Raji (cell line): ENCODE measurements at regions not wholly inside any gene's neighbourhood (a gene's known extent, or its start where the extent isn't known, plus 50 kb on each side); places are given as distances from the start of the nearest gene placed in this dataset.

Experiments
- POLR2A ChIP-seq: IDR thresholded peaks from 2 replicates; pipeline ENCODE4 v1.6.1; 2011; ENCODE audit warnings: low read depth, low read length, control low read depth; ENCODE audit not compliant: insufficient read depth

- TF ChIP-seq POLR2A: no peak
Measured at GRCh38 chr2:7950035-7950612, 731.7 kb upstream of the ID2 start.

GRCh38 chr2:7951001-7951400 is 730.9 kb upstream of the ID2 start:
- no peak for TF ChIP-seq POLR2A

- no peak for TF ChIP-seq POLR2A
Measured at GRCh38 chr2:7951490-7951889, 730.4 kb upstream of the ID2 start.

- TF ChIP-seq POLR2A: no peak
Measured at GRCh38 chr2:7952046-7952745, 729.7 kb upstream of the ID2 start.

- no peak for TF ChIP-seq POLR2A
Measured at GRCh38 chr2:7953195-7953594, 728.7 kb upstream of the ID2 start.

- no peak for TF ChIP-seq POLR2A
Measured at GRCh38 chr2:7954234-7954633, 727.6 kb upstream of the ID2 start.

- no peak for TF ChIP-seq POLR2A
Measured at GRCh38 chr2:7956126-7956689, 725.6 kb upstream of the ID2 start.

GRCh38 chr2:7961550-7961949 is 720.3 kb upstream of the ID2 start:
- no peak for TF ChIP-seq POLR2A

- TF ChIP-seq POLR2A: no peak
Measured at GRCh38 chr2:7962161-7962560, 719.7 kb upstream of the ID2 start.

- TF ChIP-seq POLR2A: no peak
Measured at GRCh38 chr2:7963787-7964186, 718.1 kb upstream of the ID2 start.

GRCh38 chr2:7966032-7966431 is 715.8 kb upstream of the ID2 start:
- TF ChIP-seq POLR2A: no peak

- TF ChIP-seq POLR2A: no peak
Measured at GRCh38 chr2:7967707-7968405, 714.0 kb upstream of the ID2 start.

- TF ChIP-seq POLR2A: no peak
Measured at GRCh38 chr2:7969756-7970515, 711.9 kb upstream of the ID2 start.

- TF ChIP-seq POLR2A: no peak
Measured at GRCh38 chr2:7971248-7971647, 710.6 kb upstream of the ID2 start.

- TF ChIP-seq POLR2A: no peak
Measured at GRCh38 chr2:7971841-7972240, 710.0 kb upstream of the ID2 start.
